ENCODE measurements at regions not wholly inside any gene's neighbourhood (a gene's known extent, or its start where the extent isn't known, plus 50 kb on each side); places are given as distances from the start of the nearest gene placed in this dataset.

GRCh38 chr6:98669371-98669770 is 165.0 kb upstream of the POU3F2 start:
- no peak for DNase-seq

GRCh38 chr6:98670045-98670746 is 164.2 kb upstream of the POU3F2 start:
- no peak for DNase-seq

- DNase-seq = no peak
These were observed 161.5 kb upstream of the POU3F2 start for GRCh38 chr6:98672681-98673475.

- no peak for DNase-seq
These were observed 155.9 kb upstream of the POU3F2 start for GRCh38 chr6:98678481-98678880.

- no peak for DNase-seq
These were observed 148.3 kb upstream of the POU3F2 start for GRCh38 chr6:98686008-98686601.

- DNase-seq = no peak
These were observed 146.6 kb upstream of the POU3F2 start for GRCh38 chr6:98687752-98688151.

GRCh38 chr6:98695091-98695801 is 139.1 kb upstream of the POU3F2 start:
- no peak for DNase-seq

- no peak for DNase-seq
These were observed 123.0 kb upstream of the POU3F2 start for GRCh38 chr6:98711380-98711779.

- DNase-seq = no peak
These were observed 118.0 kb upstream of the POU3F2 start for GRCh38 chr6:98716341-98716740.

GRCh38 chr6:98717322-98717877 is 117.0 kb upstream of the POU3F2 start:
- no peak for DNase-seq

- DNase-seq = no peak
These were observed 116.4 kb upstream of the POU3F2 start for GRCh38 chr6:98717988-98718387.

- no peak for DNase-seq
These were observed 109.8 kb upstream of the POU3F2 start for GRCh38 chr6:98724537-98724936.

- no peak for DNase-seq
These were observed 87.1 kb upstream of the POU3F2 start for GRCh38 chr6:98747273-98747672.

- DNase-seq = no peak
These were observed 86.4 kb upstream of the POU3F2 start for GRCh38 chr6:98747960-98748359.

- DNase-seq = no peak
These were observed 74.9 kb upstream of the POU3F2 start for GRCh38 chr6:98759459-98759858.

GRCh38 chr6:98764373-98764911 is 69.9 kb upstream of the POU3F2 start:
- no peak for DNase-seq

- DNase-seq = no peak
These were observed 64.8 kb upstream of the POU3F2 start for GRCh38 chr6:98769546-98769945.

- no peak for DNase-seq
These were observed 59.2 kb upstream of the POU3F2 start for GRCh38 chr6:98775205-98775604.

- no peak for DNase-seq
These were observed 56.6 kb upstream of the POU3F2 start for GRCh38 chr6:98777762-98778161.

- no peak for DNase-seq
These were observed 54.8 kb upstream of the POU3F2 start for GRCh38 chr6:98779618-98780017.

- DNase-seq = no peak
These were observed 51.6 kb upstream of the POU3F2 start for GRCh38 chr6:98782772-98783171.

- DNase-seq = no peak
These were observed 50.8 kb upstream of the POU3F2 start for GRCh38 chr6:98783578-98783977.

Measured in CD4-positive, alpha-beta T cell treated with Interferon alpha-2 for 1 hour (primary cell).